B cell (primary cell): ENCODE measurements at regions not wholly inside any gene's neighbourhood (a gene's known extent, or its start where the extent isn't known, plus 50 kb on each side); places are given as distances from the start of the nearest gene placed in this dataset.

Experiments used
- ATAC-seq: fragments of 200-7000 bp; cut with Tn5 transposase; one replicate; pipeline ENCODE4 v1.10.0; 2021; ENCODE audit warnings: low read depth, mild to moderate bottlenecking, moderate number of reproducible peaks, moderate library complexity
- CTCF ChIA-PET: fragments of 350-600 bp; sonication (Branson Sonifier 250); formaldehyde crosslinking; loops from one replicate; lab custom pipeline; 2021; ENCODE audit warnings: antibody characterized with exemption, inconsistent platforms; lab: Charles Lee
- POLR2A ChIA-PET: fragments of 350-600 bp; sonication (Branson Sonifier 250); formaldehyde crosslinking; loops from one replicate; lab custom pipeline; 2021; ENCODE audit warnings: antibody characterized with exemption; lab: Charles Lee
- DNase-seq: peaks from one replicate; pipeline ENCODE4 v3.0.0; 2013
- H2AFZ ChIP-seq: 2 replicates; pipeline ENCODE4 v1.6.1; 2012; ENCODE audit warnings: mild to moderate bottlenecking, low read depth, low read length; ENCODE audit not compliant: insufficient read depth, poor library complexity, severe bottlenecking
- H3K27ac ChIP-seq, 2 donors: 1 replicate in 1 of 2; 2 replicates in 1 of 2; pipeline ENCODE4 v1.5.1; 2012 to 2013; ENCODE audit warnings: low read length in 2 of 2, mild to moderate bottlenecking in 2 of 2, moderate library complexity in 1 of 2
- H3K27me3 ChIP-seq, 4 experiments: fragments of 200-600 bp in 1 of 4; sonication (generic) in 1 of 4; replicated peaks in 1 of 4; 1 replicate in 2 of 4; 2 replicates in 2 of 4; pipeline versions ENCODE4 v1.6.1 to v1.7.0; 2013 to 2016; ENCODE audit warnings: low read length in 3 of 4, mild to moderate bottlenecking in 2 of 4, mixed read lengths in 1 of 4, moderate library complexity in 1 of 4; ENCODE audit not compliant: insufficient read depth in 4 of 4, control insufficient read depth in 3 of 4; ENCODE audit errors: control extremely low read depth in 1 of 4
- H3K36me3 ChIP-seq, 2 experiments: replicated peaks in 1 of 2; 1 replicate in 1 of 2; 2 replicates in 1 of 2; pipeline versions ENCODE4 v1.6.1 to v1.7.1; 2013; ENCODE audit warnings: low read length in 1 of 2; ENCODE audit not compliant: insufficient read depth in 2 of 2, control insufficient read depth in 1 of 2; ENCODE audit errors: control extremely low read depth in 1 of 2, extremely low read depth in 1 of 2
- H3K4me1 ChIP-seq, 2 donors: fragments of 200-600 bp in 1 of 2; sonication (generic) in 1 of 2; 1 replicate in 1 of 2; 2 replicates in 1 of 2; pipeline versions ENCODE4 v1.5.1 to v1.6.1; 2013 to 2017; ENCODE audit warnings: low read length in 2 of 2; ENCODE audit not compliant: control insufficient read depth in 2 of 2, insufficient read depth in 2 of 2
- H3K4me2 ChIP-seq: replicated peaks from 2 replicates; pipeline ENCODE3; 2012; ENCODE audit warnings: mild to moderate bottlenecking, low read depth, low read length; ENCODE audit not compliant: poor library complexity, severe bottlenecking
- H3K4me3 ChIP-seq, 5 experiments: fragments of 200-600 bp in 1 of 5; sonication (generic) in 1 of 5; 1 replicate in 3 of 5; 2 replicates in 2 of 5; pipeline versions ENCODE4 v1.5.1 to v1.7.0; 2011 to 2016; ENCODE audit warnings: low read length in 4 of 5, mild to moderate bottlenecking in 4 of 5, low read depth in 2 of 5, control low read depth in 1 of 5, moderate library complexity in 1 of 5; ENCODE audit not compliant: insufficient read depth in 1 of 5; ENCODE audit errors: control extremely low read depth in 1 of 5, extremely low read depth in 1 of 5
- H3K79me2 ChIP-seq: fragments of 200-600 bp; sonication (generic); one replicate; pipeline ENCODE4 v1.6.0; 2016; ENCODE audit warnings: low read length; ENCODE audit not compliant: control insufficient read depth, insufficient read depth
- H3K9ac ChIP-seq: fragments of 200-600 bp; sonication (generic); 2 replicates; pipeline ENCODE4 v1.6.1; 2017; ENCODE audit warnings: mild to moderate bottlenecking, low read length, moderate library complexity
- H3K9me3 ChIP-seq, 3 donors: one replicate each; pipeline versions ENCODE4 v1.6.1 to v1.7.1; 2013; ENCODE audit warnings: low read length in 2 of 3; ENCODE audit not compliant: control insufficient read depth in 2 of 3, insufficient read depth in 1 of 3; ENCODE audit errors: control extremely low read depth in 1 of 3
- H4K20me1 ChIP-seq: 2 replicates; pipeline ENCODE4 v1.6.0; 2012; ENCODE audit warnings: mild to moderate bottlenecking, low read length; ENCODE audit not compliant: insufficient read depth, control insufficient read depth, poor library complexity, severe bottlenecking
- H3K27ac Mint-ChIP-seq: one replicate; pipeline ENCODE4 v1.8.0; 2021; ENCODE audit warnings: mixed read lengths
- H3K27me3 Mint-ChIP-seq: one replicate; pipeline ENCODE4 v1.8.0; 2021; ENCODE audit warnings: mixed read lengths
- H3K4me1 Mint-ChIP-seq: one replicate; pipeline ENCODE4 v1.8.0; 2021; ENCODE audit warnings: mixed read lengths
- H3K4me3 Mint-ChIP-seq: one replicate; pipeline ENCODE4 v1.8.0; 2021; ENCODE audit warnings: mixed read lengths
- H3K9me3 Mint-ChIP-seq: one replicate; pipeline ENCODE4 v1.8.0; 2022; ENCODE audit warnings: mixed read lengths; ENCODE audit not compliant: insufficient read depth
- EZH2 ChIP-seq: IDR thresholded peaks from 2 replicates; pipeline ENCODE4 v1.6.1; 2012; ENCODE audit warnings: borderline replicate concordance, low read depth, mild to moderate bottlenecking, moderate library complexity, low read length; ENCODE audit not compliant: insufficient read depth, poor library complexity, severe bottlenecking
- WGBS: methylation state at CpG from one replicate; pipeline ENCODE4 v1.1.5; 2013; ENCODE audit warnings: missing lambda C conversion rate; ENCODE audit not compliant: insufficient coverage; 5-methylcytosine and 5-hydroxymethylcytosine counted together
- intact Hi-C: fragments of 100-400 bp; cut with micrococcal nuclease; formaldehyde crosslinking; loops from one replicate; pipeline ENCODE4 v1.10.0; 2022
- TF ChIP-seq, protein P1 (sequence below): fragments of 200-600 bp; IDR thresholded peaks from one replicate; pipeline ENCODE4 v1.8.0; 2022; ENCODE audit warnings: antibody characterized with exemption, mild to moderate bottlenecking

DNA sequence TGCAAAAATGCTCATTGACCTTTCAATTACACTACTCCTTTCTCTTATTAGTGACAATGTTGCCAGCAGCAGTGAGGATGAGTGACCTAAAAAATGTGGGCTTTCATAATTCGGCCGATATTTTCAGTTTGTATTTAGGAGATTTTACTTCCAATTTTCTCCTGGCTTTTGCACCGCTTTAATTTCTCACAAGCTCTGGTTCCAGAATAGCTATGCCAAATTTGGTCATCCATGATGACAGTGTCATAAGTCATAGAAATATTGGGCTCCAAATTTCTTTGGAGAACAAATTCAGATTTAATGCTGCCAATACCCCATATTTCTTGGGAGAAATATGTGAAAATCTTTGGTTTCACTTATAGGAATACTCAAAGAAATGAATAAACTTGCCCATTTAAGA is 187.7 kb upstream of the HCCS start:
- ChIA-PET CTCF (no interaction called here), POLR2A (no interaction called here)
- WGBS: no CpG with 5 or more reads among the region's 3 CpGs
- no peaks in the 10 kb centered on the region for H3K27me3 Mint-ChIP-seq
- Histone ChIP-seq H3K9ac (no peak overlapping the region), H4K20me1 (no peaks in the 10 kb centered on the region), H3K4me2 (no peak overlapping the region), H3K4me1 (no peaks in the 10 kb centered on the region), H2AFZ (no peak overlapping the region), H3K27ac (no peak overlapping the region), H3K27me3 (no peaks in the 10 kb centered on the region), H3K79me2 (no peaks in the 10 kb centered on the region), H3K9me3 (no peaks in the 10 kb centered on the region), H3K4me3 (no peak overlapping the region), H3K36me3 (no peaks in the 10 kb centered on the region)
- no peaks in the 10 kb centered on the region for H3K9me3 Mint-ChIP-seq
- DNase-seq (no peak), ATAC-seq (no peak)
- H3K4me1 Mint-ChIP-seq: no peaks in the 10 kb centered on the region
- TF ChIP-seq, protein P1, sequence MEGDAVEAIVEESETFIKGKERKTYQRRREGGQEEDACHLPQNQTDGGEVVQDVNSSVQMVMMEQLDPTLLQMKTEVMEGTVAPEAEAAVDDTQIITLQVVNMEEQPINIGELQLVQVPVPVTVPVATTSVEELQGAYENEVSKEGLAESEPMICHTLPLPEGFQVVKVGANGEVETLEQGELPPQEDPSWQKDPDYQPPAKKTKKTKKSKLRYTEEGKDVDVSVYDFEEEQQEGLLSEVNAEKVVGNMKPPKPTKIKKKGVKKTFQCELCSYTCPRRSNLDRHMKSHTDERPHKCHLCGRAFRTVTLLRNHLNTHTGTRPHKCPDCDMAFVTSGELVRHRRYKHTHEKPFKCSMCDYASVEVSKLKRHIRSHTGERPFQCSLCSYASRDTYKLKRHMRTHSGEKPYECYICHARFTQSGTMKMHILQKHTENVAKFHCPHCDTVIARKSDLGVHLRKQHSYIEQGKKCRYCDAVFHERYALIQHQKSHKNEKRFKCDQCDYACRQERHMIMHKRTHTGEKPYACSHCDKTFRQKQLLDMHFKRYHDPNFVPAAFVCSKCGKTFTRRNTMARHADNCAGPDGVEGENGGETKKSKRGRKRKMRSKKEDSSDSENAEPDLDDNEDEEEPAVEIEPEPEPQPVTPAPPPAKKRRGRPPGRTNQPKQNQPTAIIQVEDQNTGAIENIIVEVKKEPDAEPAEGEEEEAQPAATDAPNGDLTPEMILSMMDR: no peak
- TF ChIP-seq EZH2: no peak
- H3K27ac Mint-ChIP-seq: no peak overlapping the region
- H3K4me3 Mint-ChIP-seq: no peak overlapping the region
- intact Hi-C loops: no loop called here

DNA sequence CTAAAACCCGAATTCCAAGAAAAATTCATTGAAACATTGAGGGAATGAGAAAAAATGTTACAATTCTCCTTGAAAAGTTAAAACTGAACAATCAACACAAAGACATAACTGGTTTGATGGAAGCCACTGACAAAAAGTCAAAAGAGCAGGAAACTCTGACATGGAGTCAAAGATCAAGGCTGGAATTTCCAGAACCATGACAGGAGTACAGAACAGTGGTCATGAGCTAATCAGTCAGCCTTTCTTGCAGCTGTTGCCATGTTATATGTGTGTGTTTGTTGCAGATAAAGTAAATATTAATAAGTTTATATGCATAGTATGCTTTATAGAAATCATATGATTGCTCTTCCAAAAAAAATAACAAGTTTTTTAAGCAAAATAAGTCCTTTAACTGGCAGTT is 184.7 kb upstream of the HCCS start:
- H3K4me3 Mint-ChIP-seq: no peak overlapping the region
- no peaks in the 10 kb centered on the region for H3K4me1 Mint-ChIP-seq
- Histone ChIP-seq H3K4me3 (no peak overlapping the region), H3K27ac (no peak overlapping the region), H3K79me2 (no peaks in the 10 kb centered on the region), H3K9me3 (no peaks in the 10 kb centered on the region), H2AFZ (no peak overlapping the region), H3K27me3 (no peaks in the 10 kb centered on the region), H3K4me2 (no peak overlapping the region), H3K4me1 (no peaks in the 10 kb centered on the region), H4K20me1 (no peaks in the 10 kb centered on the region), H3K36me3 (no peaks in the 10 kb centered on the region), H3K9ac (no peak overlapping the region)
- ChIA-PET CTCF (no interaction called here), POLR2A (no interaction called here)
- no peak for ATAC-seq
- no peak overlapping the region for H3K27ac Mint-ChIP-seq
- WGBS: no CpG with 5 or more reads among the region's 1 CpG
- H3K27me3 Mint-ChIP-seq: no peaks in the 10 kb centered on the region
- no peaks in the 10 kb centered on the region for H3K9me3 Mint-ChIP-seq
- DNase-seq: no peak
- intact Hi-C loops: no loop called here
- no peak for TF ChIP-seq EZH2
- TF ChIP-seq, protein P1: no peak
